Naive B cell (primary cell): ENCODE measurements at regions not wholly inside any gene's neighbourhood (a gene's known extent, or its start where the extent isn't known, plus 50 kb on each side); places are given as distances from the start of the nearest gene placed in this dataset.

Experiments
- ATAC-seq, 2 donors: fragments of 150-1000 bp; cut with Tn5 transposase; 2 replicates each; pipeline ENCODE4 v1.10.0; 2021; ENCODE audit warnings: low read depth in 2 of 2, mild to moderate bottlenecking in 2 of 2, moderate library complexity in 2 of 2
- DNase-seq: peaks from one replicate; pipeline ENCODE4 v3.0.0; 2022
- H3K27ac Mint-ChIP-seq, 6 donors: one replicate each; pipeline ENCODE4 v1.8.0; 2020 to 2022; ENCODE audit warnings: mild to moderate bottlenecking in 6 of 6, mixed read lengths in 6 of 6, moderate library complexity in 5 of 6, inconsistent platforms in 2 of 6
- H3K27me3 Mint-ChIP-seq, 3 donors: one replicate each; pipeline ENCODE4 v1.8.0; 2021 to 2022; ENCODE audit warnings: mixed read lengths in 3 of 3, mild to moderate bottlenecking in 1 of 3
- H3K36me3 Mint-ChIP-seq, 2 donors: one replicate each; pipeline ENCODE4 v1.8.0; 2020 to 2022; ENCODE audit warnings: mixed read lengths in 2 of 2, inconsistent platforms in 1 of 2, mild to moderate bottlenecking in 1 of 2
- H3K4me1 Mint-ChIP-seq, 3 donors: one replicate each; pipeline ENCODE4 v1.8.0; 2020 to 2022; ENCODE audit warnings: mixed read lengths in 3 of 3, inconsistent platforms in 1 of 3, mild to moderate bottlenecking in 1 of 3, moderate library complexity in 1 of 3
- H3K4me3 Mint-ChIP-seq, 8 donors: one replicate each; pipeline ENCODE4 v1.8.0; 2020 to 2022; ENCODE audit warnings: mild to moderate bottlenecking in 8 of 8, mixed read lengths in 8 of 8, moderate library complexity in 8 of 8, inconsistent platforms in 2 of 8
- H3K9me3 Mint-ChIP-seq, 7 donors: one replicate each; pipeline ENCODE4 v1.8.0; 2020 to 2022; ENCODE audit warnings: mixed read lengths in 7 of 7, mild to moderate bottlenecking in 5 of 7, inconsistent platforms in 2 of 7, moderate library complexity in 1 of 7

GRCh38 chr4:178602833-178603232, 1160.6 kb upstream of the AGA start:
- Mint-ChIP-seq H3K36me3 (no peaks in the 10 kb centered on the region), H3K4me3 (no peak overlapping the region), H3K9me3 (peaks cover 0 to 18% (median 3%) of the 10 kb centered on the region in 7 donors), H3K4me1 (no peaks in the 10 kb centered on the region), H3K27ac (no peak overlapping the region), H3K27me3 (no peaks in the 10 kb centered on the region)
- DNase-seq (no peak), ATAC-seq (no peak)

GRCh38 chr4:178611062-178611461, 1168.8 kb upstream of the AGA start:
- Mint-ChIP-seq H3K27me3 (no peaks in the 10 kb centered on the region), H3K36me3 (no peaks in the 10 kb centered on the region), H3K4me1 (no peaks in the 10 kb centered on the region), H3K27ac (no peak overlapping the region), H3K4me3 (no peak overlapping the region), H3K9me3 (peaks cover 0 to 4% (median 0%) of the 10 kb centered on the region in 7 donors)
- ATAC-seq (no peak), DNase-seq (no peak)

GRCh38 chr4:178612733-178613132, 1170.5 kb upstream of the AGA start:
- DNase-seq = no peak
- Mint-ChIP-seq H3K4me1 (no peaks in the 10 kb centered on the region), H3K27me3 (no peaks in the 10 kb centered on the region), H3K27ac (no peak overlapping the region), H3K4me3 (no peak overlapping the region), H3K9me3 (peaks cover 0 to 4% (median 0%) of the 10 kb centered on the region in 7 donors), H3K36me3 (no peaks in the 10 kb centered on the region)
- no peak for ATAC-seq

- no peak for ATAC-seq
- Mint-ChIP-seq H3K27ac (no peak overlapping the region), H3K9me3 (peaks cover 0 to 10% (median 2%) of the 10 kb centered on the region in 7 donors), H3K4me3 (no peak overlapping the region), H3K36me3 (no peaks in the 10 kb centered on the region), H3K27me3 (no peaks in the 10 kb centered on the region), H3K4me1 (no peaks in the 10 kb centered on the region)
- no peak for DNase-seq
Observed at GRCh38 chr4:178632415-178632814, 1190.2 kb upstream of the AGA start.

GRCh38 chr4:178633263-178633662, 1191.0 kb upstream of the AGA start:
- no peak overlapping the region for H3K27ac Mint-ChIP-seq
- H3K9me3 Mint-ChIP-seq = peaks cover 0 to 10% (median 3%) of the 10 kb centered on the region in 7 donors
- no peak overlapping the region for H3K4me3 Mint-ChIP-seq
- H3K27me3 Mint-ChIP-seq = no peaks in the 10 kb centered on the region
- no peak for ATAC-seq
- no peaks in the 10 kb centered on the region for H3K36me3 Mint-ChIP-seq
- no peak for DNase-seq
- H3K4me1 Mint-ChIP-seq = no peaks in the 10 kb centered on the region

GRCh38 chr4:178664621-178665020, 1222.4 kb upstream of the AGA start:
- Mint-ChIP-seq H3K27ac (no peak overlapping the region), H3K4me1 (no peaks in the 10 kb centered on the region), H3K4me3 (no peak overlapping the region), H3K36me3 (no peaks in the 10 kb centered on the region), H3K9me3 (peaks cover 0 to 6% (median 3%) of the 10 kb centered on the region in 7 donors), H3K27me3 (no peaks in the 10 kb centered on the region)
- DNase-seq (no peak), ATAC-seq (no peak)

- Mint-ChIP-seq H3K9me3 (peaks cover 0 to 12% (median 5%) of the 10 kb centered on the region in 7 donors), H3K4me1 (no peaks in the 10 kb centered on the region), H3K36me3 (no peaks in the 10 kb centered on the region), H3K27me3 (no peaks in the 10 kb centered on the region), H3K27ac (no peak overlapping the region), H3K4me3 (no peak overlapping the region)
- DNase-seq (no peak), ATAC-seq (no peak)
Observed at GRCh38 chr4:178665916-178666315, 1223.7 kb upstream of the AGA start.

- H3K36me3 Mint-ChIP-seq = no peaks in the 10 kb centered on the region
- H3K4me1 Mint-ChIP-seq = no peaks in the 10 kb centered on the region
- H3K27me3 Mint-ChIP-seq = no peaks in the 10 kb centered on the region
Observed at GRCh38 chr4:178671766-178672165, 1229.5 kb upstream of the AGA start.

GRCh38 chr4:178672512-178672911, 1230.3 kb upstream of the AGA start:
- ATAC-seq (no peak), DNase-seq (no peak)
- H3K4me3 Mint-ChIP-seq = no peak overlapping the region
- H3K4me1 Mint-ChIP-seq = no peaks in the 10 kb centered on the region
- H3K27me3 Mint-ChIP-seq = no peaks in the 10 kb centered on the region
- no peak overlapping the region for H3K27ac Mint-ChIP-seq
- H3K9me3 Mint-ChIP-seq = peaks cover 0 to 16% (median 5%) of the 10 kb centered on the region in 7 donors
- H3K36me3 Mint-ChIP-seq = no peaks in the 10 kb centered on the region

More at GRCh38 chr4:178671766-178672165, 1229.5 kb upstream of the AGA start:
- peaks cover 0 to 16% (median 5%) of the 10 kb centered on the region in 7 donors for H3K9me3 Mint-ChIP-seq
- no peak for ATAC-seq
- peak overlapping the region in 1 of 8 donors; percentile 29 for H3K4me3 Mint-ChIP-seq
- no peak overlapping the region for H3K27ac Mint-ChIP-seq
- no peak for DNase-seq

GRCh38 chr4:178681871-178682270, 1239.6 kb upstream of the AGA start:
- no peaks in the 10 kb centered on the region for H3K27me3 Mint-ChIP-seq
- DNase-seq = no peak
- H3K4me1 Mint-ChIP-seq = no peaks in the 10 kb centered on the region
- no peaks in the 10 kb centered on the region for H3K36me3 Mint-ChIP-seq
- H3K4me3 Mint-ChIP-seq = no peak overlapping the region
- no peak overlapping the region for H3K27ac Mint-ChIP-seq
- H3K9me3 Mint-ChIP-seq = peaks cover 0 to 8% (median 5%) of the 10 kb centered on the region in 7 donors
- ATAC-seq = no peak

- no peaks in the 10 kb centered on the region for H3K4me1 Mint-ChIP-seq
- no peak overlapping the region for H3K27ac Mint-ChIP-seq
- peaks cover 0 to 9% (median 0%) of the 10 kb centered on the region in 7 donors for H3K9me3 Mint-ChIP-seq
- no peaks in the 10 kb centered on the region for H3K36me3 Mint-ChIP-seq
- no peaks in the 10 kb centered on the region for H3K27me3 Mint-ChIP-seq
- DNase-seq (no peak), ATAC-seq (no peak)
- no peak overlapping the region for H3K4me3 Mint-ChIP-seq
Observed at GRCh38 chr4:178689926-178690325, 1247.7 kb upstream of the AGA start.

- Mint-ChIP-seq H3K36me3 (no peaks in the 10 kb centered on the region), H3K27ac (no peak overlapping the region), H3K27me3 (no peaks in the 10 kb centered on the region), H3K9me3 (peaks cover 0 to 5% (median 0%) of the 10 kb centered on the region in 7 donors), H3K4me3 (no peak overlapping the region), H3K4me1 (no peaks in the 10 kb centered on the region)
- DNase-seq = no peak
- no peak for ATAC-seq
Observed at GRCh38 chr4:178693816-178694215, 1251.6 kb upstream of the AGA start.

- peaks cover 0 to 3% (median 0%) of the 10 kb centered on the region in 7 donors for H3K9me3 Mint-ChIP-seq
- no peak for DNase-seq
- H3K4me3 Mint-ChIP-seq = no peak overlapping the region
- H3K27me3 Mint-ChIP-seq = no peaks in the 10 kb centered on the region
- no peak overlapping the region for H3K27ac Mint-ChIP-seq
- H3K36me3 Mint-ChIP-seq = no peaks in the 10 kb centered on the region
- H3K4me1 Mint-ChIP-seq = no peaks in the 10 kb centered on the region
- no peak for ATAC-seq
Observed at GRCh38 chr4:178696515-178696914, 1254.3 kb upstream of the AGA start.

- H3K4me1 Mint-ChIP-seq = no peaks in the 10 kb centered on the region
- H3K36me3 Mint-ChIP-seq = no peaks in the 10 kb centered on the region
- DNase-seq (no peak), ATAC-seq (no peak)
- no peak overlapping the region for H3K4me3 Mint-ChIP-seq
- H3K27ac Mint-ChIP-seq = no peak overlapping the region
- H3K27me3 Mint-ChIP-seq = no peaks in the 10 kb centered on the region
- peaks cover 0 to 7% (median 2%) of the 10 kb centered on the region in 7 donors for H3K9me3 Mint-ChIP-seq
Observed at GRCh38 chr4:178712486-178712885, 1270.2 kb upstream of the AGA start.

- Mint-ChIP-seq H3K4me1 (no peaks in the 10 kb centered on the region), H3K27ac (peak overlapping the region in 1 of 6 donors; percentile 61), H3K36me3 (no peaks in the 10 kb centered on the region), H3K9me3 (peaks cover 0 to 3% (median 2%) of the 10 kb centered on the region in 7 donors), H3K27me3 (no peaks in the 10 kb centered on the region), H3K4me3 (no peak overlapping the region)
- DNase-seq (no peak), ATAC-seq (no peak)
Observed at GRCh38 chr4:178738026-178738425, 1295.8 kb upstream of the AGA start.
